ENCODE measurements at regions not wholly inside any gene's neighbourhood (a gene's known extent, or its start where the extent isn't known, plus 50 kb on each side); places are given as distances from the start of the nearest gene placed in this dataset.
A peak's percentile ranks its signal among the peaks of the same experiment; 100 is the strongest.
"Not testable (repeated sequence)": the region's sequence is repeated elsewhere in the genome, so short reads cannot be mapped to it uniquely, and the experiment has no call there.

- DNase-seq: not testable (repeated sequence)
These were observed 298.0 kb upstream of the DLGAP1 start for GRCh38 chr18:4753151-4753550.

- peak in 1 of 2 donors; percentile 39 for DNase-seq
These were observed 296.4 kb upstream of the DLGAP1 start for GRCh38 chr18:4751523-4751922.

- DNase-seq: peak in 1 of 2 donors; percentile 13
These were observed 295.6 kb upstream of the DLGAP1 start for GRCh38 chr18:4750393-4751346.

GRCh38 chr18:4748975-4749374 is 293.9 kb upstream of the DLGAP1 start:
- no peak for DNase-seq

- DNase-seq: no peak
These were observed 279.8 kb upstream of the DLGAP1 start for GRCh38 chr18:4734903-4735302.

GRCh38 chr18:4734021-4734420 is 278.9 kb upstream of the DLGAP1 start:
- DNase-seq: no peak

GRCh38 chr18:4721545-4721944 is 266.4 kb upstream of the DLGAP1 start:
- DNase-seq: no peak

GRCh38 chr18:4720518-4720917 is 265.4 kb upstream of the DLGAP1 start:
- DNase-seq: no peak

- DNase-seq: no peak
These were observed 250.8 kb upstream of the DLGAP1 start for GRCh38 chr18:4705894-4706293.

GRCh38 chr18:4704781-4705180 is 249.7 kb upstream of the DLGAP1 start:
- DNase-seq: no peak

- no peak for DNase-seq
These were observed 236.7 kb upstream of the DLGAP1 start for GRCh38 chr18:4691836-4692235.

- DNase-seq: not testable (repeated sequence)
These were observed 223.6 kb upstream of the DLGAP1 start for GRCh38 chr18:4678685-4679084.

- DNase-seq: no peak
These were observed 221.9 kb upstream of the DLGAP1 start for GRCh38 chr18:4677006-4677405.

GRCh38 chr18:4672162-4672561 is 217.1 kb upstream of the DLGAP1 start:
- no peak for DNase-seq

GRCh38 chr18:4658804-4659203 is 203.7 kb upstream of the DLGAP1 start:
- DNase-seq: no peak

- DNase-seq: no peak
These were observed 198.3 kb upstream of the DLGAP1 start for GRCh38 chr18:4653418-4653817.

GRCh38 chr18:4641771-4642368 is 186.8 kb upstream of the DLGAP1 start:
- no peak for DNase-seq

GRCh38 chr18:4640349-4641012 is 185.4 kb upstream of the DLGAP1 start:
- DNase-seq: no peak

- no peak for DNase-seq
These were observed 184.7 kb upstream of the DLGAP1 start for GRCh38 chr18:4639628-4640310.

- DNase-seq: no peak
These were observed 183.6 kb upstream of the DLGAP1 start for GRCh38 chr18:4638680-4639079.

GRCh38 chr18:4637876-4638275 is 182.8 kb upstream of the DLGAP1 start:
- no peak for DNase-seq

GRCh38 chr18:4636967-4637366 is 181.9 kb upstream of the DLGAP1 start:
- no peak for DNase-seq

- no peak for DNase-seq
These were observed 176.1 kb upstream of the DLGAP1 start for GRCh38 chr18:4631239-4631638.

Data from hippocampal formation (tissue), 2 donors.